Stimulated activated naive CD4-positive, alpha-beta T cell (primary cell): ENCODE measurements at regions not wholly inside any gene's neighbourhood (a gene's known extent, or its start where the extent isn't known, plus 50 kb on each side); places are given as distances from the start of the nearest gene placed in this dataset.

Experiments used
- DNase-seq, 6 experiments: peaks; one replicate each; lab custom pipeline; 2025; lab: John Stamatoyannopoulos, UW

DNA sequence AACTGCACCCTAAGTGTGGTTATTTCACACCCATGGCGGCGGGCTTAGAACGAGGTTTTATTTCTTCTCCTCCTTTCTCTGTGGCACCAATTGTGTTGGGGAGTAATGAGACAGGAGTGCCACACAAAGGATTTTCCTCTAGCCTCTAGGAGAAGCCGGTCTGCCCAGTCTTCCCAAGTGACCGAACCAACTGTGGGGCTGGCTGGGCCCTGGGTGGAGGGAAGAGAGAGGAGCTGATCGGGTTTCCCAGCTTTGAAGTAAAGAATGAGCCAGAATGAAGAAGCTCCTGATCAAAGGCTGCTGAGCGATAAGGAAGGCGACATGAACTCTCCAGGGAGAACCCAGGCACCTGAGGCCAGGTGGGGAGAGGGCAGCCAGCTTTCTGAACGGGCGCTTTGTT lies 616.0 kb upstream of the BTBD3 start:
- DNase-seq, result no peak

DNA sequence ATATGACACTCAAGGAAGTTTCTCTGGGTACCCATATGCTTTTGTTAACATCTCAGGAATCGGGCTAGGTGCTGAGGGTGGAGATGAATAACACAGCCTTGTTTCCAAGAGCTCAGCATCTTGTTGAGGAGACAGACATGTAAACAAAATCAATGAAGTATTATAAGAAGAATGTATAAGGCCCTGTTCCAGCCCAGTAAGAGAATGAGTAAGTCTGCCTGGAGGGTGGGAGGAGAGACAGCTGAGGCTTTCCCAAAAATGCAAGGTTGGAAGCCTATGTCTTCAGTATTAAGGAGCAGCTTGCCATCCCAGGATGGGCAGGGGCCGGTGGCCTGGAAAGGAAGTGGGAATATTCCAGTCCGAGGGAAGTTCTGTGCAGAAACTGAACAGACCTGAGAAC lies 615.3 kb upstream of the BTBD3 start:
- DNase-seq, result no peak

GRCh38 chr20:11304795-11305194 lies 612.9 kb upstream of the BTBD3 start:
- DNase-seq, result no peak

- DNase-seq, result no peak
Measured at GRCh38 chr20:11305406-11305805, 612.3 kb upstream of the BTBD3 start.

DNA sequence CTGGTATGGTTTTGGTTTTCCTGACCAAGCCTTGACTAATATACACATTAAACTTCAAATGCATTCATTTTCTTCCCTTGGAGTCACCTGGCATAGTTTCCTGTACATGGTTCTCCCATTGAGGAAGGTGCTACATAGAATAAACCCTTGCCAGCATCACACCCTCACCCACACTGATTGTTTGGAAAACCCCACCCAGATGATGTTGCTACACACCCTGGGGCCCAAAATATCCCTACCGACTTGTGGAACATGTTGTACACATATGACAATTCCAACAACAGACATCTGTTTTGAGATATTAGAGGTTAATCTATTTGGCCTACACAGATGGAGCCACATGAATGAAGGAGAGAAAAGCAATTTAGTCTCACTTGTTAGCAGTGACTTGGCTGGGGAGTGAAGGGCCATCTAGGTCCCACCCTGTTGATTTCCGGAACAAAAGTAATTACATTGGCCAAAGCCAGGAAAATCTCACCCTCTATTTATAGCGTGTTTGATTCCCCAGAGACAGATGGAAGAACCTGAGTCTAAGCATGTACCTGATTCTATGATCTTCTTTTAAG lies 606.0 kb upstream of the BTBD3 start:
- DNase-seq, result no peak

GRCh38 chr20:11315525-11315924 lies 602.2 kb upstream of the BTBD3 start:
- no peak for DNase-seq

- no peak for DNase-seq
Measured at GRCh38 chr20:11316244-11316643, 601.4 kb upstream of the BTBD3 start.

- DNase-seq, result no peak
Measured at GRCh38 chr20:11320033-11320432, 597.7 kb upstream of the BTBD3 start.

- DNase-seq, result no peak
Measured at GRCh38 chr20:11323816-11324215, 593.9 kb upstream of the BTBD3 start.

DNA sequence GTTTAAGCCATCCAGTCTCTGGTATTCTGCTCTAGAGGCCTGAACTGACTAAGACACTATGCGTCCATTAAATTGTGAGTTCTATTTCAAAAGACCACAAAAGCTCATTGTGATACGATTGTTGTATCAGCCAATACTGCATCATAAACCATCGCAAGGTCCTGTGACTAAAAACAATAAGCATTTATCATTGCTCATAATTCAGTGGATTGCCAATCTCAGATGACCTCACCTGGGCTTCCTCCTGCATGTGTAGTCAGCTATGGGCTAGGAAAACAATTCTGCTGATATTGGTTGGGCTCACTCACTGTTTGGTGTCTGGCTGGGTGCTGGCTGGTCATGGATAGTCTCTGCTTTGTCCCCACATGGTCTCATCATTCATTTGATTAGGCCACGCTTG lies 592.7 kb upstream of the BTBD3 start:
- DNase-seq, result no peak

DNA sequence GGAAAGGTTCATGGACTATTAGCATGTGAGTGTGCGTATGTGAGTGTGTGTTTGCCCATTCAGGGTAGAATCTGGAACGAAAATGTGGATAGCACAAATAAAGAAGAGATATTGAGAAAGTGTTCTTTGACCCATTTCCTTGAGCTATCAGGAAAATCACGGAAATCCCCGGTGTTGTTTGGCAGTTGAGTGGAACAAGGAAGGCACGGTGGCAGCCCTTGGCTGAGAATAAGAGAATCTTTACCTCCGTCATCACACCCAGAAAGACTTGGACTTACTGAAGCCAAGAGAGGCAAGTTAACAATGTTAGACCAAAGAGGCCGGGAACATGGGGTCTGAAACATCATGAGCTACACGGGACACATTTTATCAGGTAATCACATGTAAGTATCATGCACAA lies 588.9 kb upstream of the BTBD3 start:
- DNase-seq, result no peak

- no peak for DNase-seq
Measured at GRCh38 chr20:11329271-11329670, 588.4 kb upstream of the BTBD3 start.

DNA sequence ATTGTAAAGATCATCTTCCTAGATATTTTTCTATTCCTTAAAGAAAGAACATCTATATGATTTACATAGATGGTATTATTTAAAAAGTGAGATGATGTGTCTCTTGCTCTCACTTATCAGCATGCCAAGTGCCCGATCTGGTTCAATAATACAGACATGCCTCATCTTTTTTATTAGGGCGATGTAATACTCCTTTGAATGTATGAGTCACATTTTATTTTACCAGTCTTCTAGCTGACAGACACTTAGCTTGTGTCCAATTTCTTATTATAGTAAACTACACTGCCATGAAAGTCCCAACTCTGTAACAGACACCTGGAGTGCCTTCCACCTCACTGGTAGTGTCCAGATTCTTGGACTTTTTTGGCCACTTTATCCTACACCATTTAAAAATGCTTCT lies 586.6 kb upstream of the BTBD3 start:
- DNase-seq, result no peak

GRCh38 chr20:11332381-11332780 lies 585.3 kb upstream of the BTBD3 start:
- no peak for DNase-seq

GRCh38 chr20:11333634-11334033 lies 584.1 kb upstream of the BTBD3 start:
- DNase-seq, result no peak

DNA sequence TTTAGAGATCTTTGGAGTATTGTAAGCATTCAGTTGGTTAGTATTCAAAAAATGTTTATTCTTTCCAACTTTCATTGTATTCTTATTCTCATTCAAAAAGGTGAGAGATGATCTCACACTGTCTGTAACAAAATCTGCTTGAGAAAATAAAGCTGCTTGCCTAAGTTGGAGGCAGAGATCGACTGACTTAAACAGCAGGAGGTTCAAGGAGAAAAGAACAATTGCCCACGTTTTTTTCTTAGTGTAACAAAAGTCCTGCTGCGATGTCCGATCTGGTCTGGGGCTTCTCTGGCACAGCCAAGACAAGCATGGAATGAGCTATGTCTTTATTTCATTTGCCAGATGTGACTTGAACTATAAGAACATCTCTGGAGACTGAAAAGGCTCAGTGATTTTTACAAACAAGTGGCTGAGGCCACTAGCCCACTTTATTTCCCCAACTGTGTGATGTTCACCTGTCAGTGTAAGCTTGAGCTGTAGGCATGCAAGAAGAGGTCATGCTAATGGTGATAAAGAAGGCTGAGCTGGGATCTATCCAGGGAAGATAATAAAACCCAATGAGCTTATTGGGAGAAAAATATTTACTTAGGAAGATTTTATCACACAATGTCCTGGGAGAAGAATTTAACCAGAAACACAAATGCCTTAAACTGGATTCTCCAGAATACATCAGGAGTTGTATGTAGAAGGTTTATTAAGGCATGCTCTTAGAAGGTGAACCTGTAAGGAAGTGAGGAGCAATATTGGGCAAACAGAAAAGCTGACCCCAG lies 580.1 kb upstream of the BTBD3 start:
- no peak for DNase-seq

DNA sequence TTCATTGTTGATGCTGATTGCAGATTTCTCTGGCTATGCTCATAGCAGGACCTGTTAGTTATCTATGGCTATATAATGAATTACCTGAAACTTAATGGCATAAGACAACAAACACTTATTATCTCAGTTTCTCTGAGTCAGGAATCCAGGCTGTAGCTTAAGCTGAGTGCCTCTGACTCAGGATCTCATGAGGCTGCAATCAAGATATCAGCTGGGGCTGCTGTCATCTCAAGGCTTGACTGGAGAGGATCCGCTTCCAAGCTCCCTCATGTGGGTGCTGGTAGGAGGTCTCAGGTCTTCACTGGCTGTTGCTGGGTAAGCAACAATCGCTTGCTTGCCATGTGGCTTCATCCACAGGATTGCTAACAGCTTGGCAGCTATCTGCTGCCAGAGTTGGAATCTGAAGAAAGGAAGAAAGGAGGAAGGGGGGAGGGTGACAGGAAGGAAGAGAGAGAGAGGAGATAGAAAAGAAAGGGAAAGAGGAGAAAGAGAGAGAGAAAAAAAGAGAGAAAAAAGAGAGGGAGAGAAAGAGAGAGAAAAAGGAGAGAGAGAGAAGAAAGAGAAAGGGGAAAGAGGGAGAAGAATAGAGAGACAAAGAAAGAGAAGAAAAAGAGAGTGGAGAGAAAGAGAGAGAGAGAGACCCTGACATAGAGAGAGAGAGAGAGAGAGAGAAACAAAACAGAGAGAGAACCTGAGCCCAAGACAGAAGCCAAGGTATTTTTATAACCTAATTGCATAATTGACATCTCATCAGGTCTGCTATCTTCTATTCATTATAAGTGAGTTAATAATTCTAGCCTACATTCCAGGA lies 579.0 kb upstream of the BTBD3 start:
- no peak for DNase-seq

DNA sequence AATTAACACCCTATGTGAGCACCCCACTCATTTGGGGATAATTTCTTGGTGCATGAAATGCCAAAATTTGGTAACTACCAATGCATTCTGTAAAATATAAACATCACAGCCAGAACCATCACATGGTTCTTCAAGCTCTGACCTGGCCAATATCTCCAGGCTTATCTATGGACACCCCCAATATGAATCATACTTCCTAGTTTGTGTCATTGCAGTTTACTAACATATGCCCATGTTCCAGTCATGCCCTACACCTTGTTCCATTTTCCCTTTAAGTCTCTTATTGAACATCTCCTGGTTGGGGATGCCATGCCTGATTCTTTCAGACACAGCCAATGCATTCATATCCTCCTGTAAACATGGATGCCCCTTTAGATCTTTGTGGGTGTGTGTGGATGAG lies 572.8 kb upstream of the BTBD3 start:
- no peak for DNase-seq

DNA sequence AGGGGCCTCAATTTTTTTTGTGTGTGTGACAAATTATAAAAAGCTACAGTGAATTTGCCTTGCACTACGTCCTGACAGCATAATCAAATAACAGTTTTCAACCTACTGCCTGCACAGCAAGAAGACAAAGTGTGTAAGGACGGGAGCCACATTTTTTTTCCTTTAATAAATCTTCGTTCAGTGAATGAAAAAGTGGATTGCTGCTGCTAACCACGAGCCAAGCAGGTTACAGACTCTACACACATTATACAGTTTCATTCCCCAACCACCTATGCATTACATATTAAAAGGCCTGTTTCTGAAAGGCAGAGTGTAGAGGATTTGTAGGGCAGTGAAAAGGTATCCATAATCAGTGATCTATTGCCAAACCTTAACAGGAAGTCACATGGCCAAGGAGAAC lies 570.0 kb upstream of the BTBD3 start:
- no peak for DNase-seq

DNA sequence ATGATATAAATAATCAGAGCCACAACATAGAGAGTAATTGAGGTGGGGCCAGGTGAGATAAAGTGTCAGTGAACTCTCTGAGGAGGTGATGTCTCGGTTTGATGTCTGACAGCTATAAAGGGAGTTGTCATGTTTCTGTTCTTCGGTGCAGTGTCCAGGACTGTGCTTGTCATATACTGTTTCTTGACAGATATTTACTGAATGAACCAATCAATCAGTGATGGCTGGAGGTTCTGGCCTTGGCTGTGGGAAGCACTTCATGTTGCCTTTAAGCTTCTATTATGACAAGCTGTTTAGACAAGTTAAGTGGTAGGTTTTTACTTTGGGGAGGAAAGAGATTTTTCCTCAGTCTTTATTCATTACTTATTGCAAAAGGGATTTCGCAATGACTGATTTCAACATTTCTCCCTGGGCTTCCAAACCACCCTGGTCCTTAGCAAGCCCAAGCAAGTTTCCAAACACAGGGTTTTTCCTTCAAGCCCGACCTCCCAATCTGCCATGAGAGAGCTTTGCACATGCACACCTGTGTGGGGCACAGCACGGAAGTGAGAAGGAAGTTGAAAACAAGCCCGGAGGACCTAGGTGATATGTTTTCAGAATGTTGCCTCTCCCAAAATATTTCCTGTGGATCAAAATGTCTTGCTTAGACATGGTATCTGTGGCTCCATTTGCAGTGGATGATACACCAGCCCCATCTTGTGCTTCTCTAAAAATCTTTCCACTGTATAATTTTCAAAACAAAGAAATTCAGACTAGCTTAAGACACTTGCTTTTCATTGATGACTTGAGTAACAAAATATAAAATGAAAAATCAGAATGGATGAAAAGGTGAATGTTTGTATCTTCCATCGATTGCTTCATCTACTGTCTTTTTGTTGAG lies 567.3 kb upstream of the BTBD3 start:
- no peak for DNase-seq

GRCh38 chr20:11352041-11352440 lies 565.7 kb upstream of the BTBD3 start:
- no peak for DNase-seq

- no peak for DNase-seq
Measured at GRCh38 chr20:11354846-11355245, 562.8 kb upstream of the BTBD3 start.
